Skin of body (tissue), 2 donors: ENCODE measurements at regions not wholly inside any gene's neighbourhood (a gene's known extent, or its start where the extent isn't known, plus 50 kb on each side); places are given as distances from the start of the nearest gene placed in this dataset. TPM values are rescaled to one million over a fixed set of nuclear protein-coding genes. Genes with fewer than 3 reads are reported as not detected.
A peak's percentile ranks its signal among the peaks of the same experiment; 100 is the strongest.

Experiments used
- DNase-seq: peaks from one replicate; lab custom pipeline; 2025; lab: John Stamatoyannopoulos, UW
- small RNA-seq: library from RNA; depleted of rRNA; stranded (forward); fragments of <200 nt; gene quantifications from one replicate; pipeline ENCODE3, GENCODE V24; 2014; ENCODE audit warnings: low replicate concordance

- no peak for DNase-seq
Measured at GRCh38 chr12:45102818-45103217, 51.9 kb upstream of the DBX2 start.

- DNase-seq = no peak
Measured at GRCh38 chr12:45105996-45106395, 55.1 kb upstream of the DBX2 start.

GRCh38 chr12:45112306-45112705, 61.4 kb upstream of the DBX2 start:
- DNase-seq = no peak

- no peak for DNase-seq
Measured at GRCh38 chr12:45121224-45121623, 70.3 kb upstream of the DBX2 start.

- DNase-seq = peak; percentile 47
Measured at GRCh38 chr12:45122768-45123380, 72.0 kb upstream of the DBX2 start.

- no peak for DNase-seq
Measured at GRCh38 chr12:45124485-45125155, 73.7 kb upstream of the DBX2 start.

- DNase-seq = no peak
Measured at GRCh38 chr12:45125997-45126396, 75.1 kb upstream of the DBX2 start.

GRCh38 chr12:45128637-45129036, 77.7 kb upstream of the DBX2 start:
- no peak for DNase-seq

GRCh38 chr12:45130881-45131281, 80.0 kb upstream of the DBX2 start:
- DNase-seq = peak; percentile 64

GRCh38 chr12:45131506-45131905, 80.6 kb upstream of the DBX2 start:
- DNase-seq = no peak

- DNase-seq = no peak
Measured at GRCh38 chr12:45138609-45139008, 77.3 kb upstream of the ANO6 start.

- no peak for DNase-seq
Measured at GRCh38 chr12:45148006-45148405, 67.9 kb upstream of the ANO6 start.

GRCh38 chr12:45148619-45149018, 67.3 kb upstream of the ANO6 start:
- DNase-seq = no peak

- DNase-seq = no peak
Measured at GRCh38 chr12:45165284-45165683, 50.6 kb upstream of the ANO6 start.

- DNase-seq = peak; percentile 7
Measured at GRCh38 chr12:45166056-45166455, 49.8 kb upstream of the ANO6 start.

Small RNAs in the stretch of these regions (small RNA-seq; reads per million reads assigned to genes)
- gene RNA5SP361 = not detected
